ENCODE measurements at regions not wholly inside any gene's neighbourhood (a gene's known extent, or its start where the extent isn't known, plus 50 kb on each side); places are given as distances from the start of the nearest gene placed in this dataset.

DNA sequence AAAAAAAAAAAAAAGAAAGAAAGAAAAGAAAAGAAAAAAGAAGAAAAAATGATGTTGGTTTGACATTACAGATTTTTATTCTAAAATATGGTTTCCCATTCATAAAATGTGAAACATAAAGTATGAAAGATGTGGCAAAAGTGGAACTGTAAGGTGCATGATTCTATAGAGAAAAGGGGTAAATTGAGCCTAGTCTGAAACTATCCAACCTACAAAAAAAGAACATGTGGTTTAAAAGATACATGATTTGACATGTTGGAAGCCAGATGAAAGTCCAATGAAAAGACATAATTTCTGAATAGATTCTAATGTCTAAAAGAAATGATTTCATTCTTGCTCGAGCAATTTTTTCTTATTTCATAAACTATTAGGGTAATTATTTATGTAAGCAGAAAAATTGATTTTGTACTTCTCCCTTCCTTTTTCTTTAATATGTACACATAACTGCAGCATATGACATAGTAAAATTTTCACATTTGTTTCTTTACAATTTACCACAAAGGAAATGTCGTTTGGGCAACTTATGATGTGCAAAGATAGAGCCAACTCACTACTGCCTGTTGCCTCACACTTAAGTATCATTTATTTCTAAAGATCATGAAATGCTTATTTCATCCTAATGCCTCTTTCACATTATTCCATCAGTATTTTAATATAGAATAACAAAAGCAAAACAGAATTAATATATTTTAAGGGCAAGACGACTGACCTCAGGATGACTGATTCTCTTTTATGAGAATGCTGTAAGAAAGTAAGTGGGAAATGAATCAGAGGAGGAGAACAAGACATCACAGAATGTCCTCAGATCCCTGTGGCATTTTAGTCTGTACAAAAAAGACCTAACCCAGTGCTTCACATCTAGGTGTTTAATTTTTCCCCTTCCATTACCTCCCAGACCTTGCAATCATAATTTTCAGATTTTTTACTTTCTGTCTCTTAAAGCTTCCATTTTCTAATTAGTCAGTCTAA is 165.8 kb upstream of the HMCN1 start:
- no peak overlapping the region for H3K4me2 ChIP-seq (ENCODE audit: low read length)
- no peaks in the 10 kb centered on the region for H4K20me1 ChIP-seq (ENCODE audit: control insufficient read depth, insufficient read depth, low read depth, low read length)
- peaks cover 14% of the 10 kb centered on the region for H3K4me1 ChIP-seq (ENCODE audit: control insufficient read depth, low read length)
- no peak for TF ChIP-seq EZH2phosphoT487 (IDR thresholded peaks at IDR 0.05; ENCODE audit: borderline replicate concordance, low read length)
- no peak for TF ChIP-seq CTCF (IDR thresholded peaks at IDR 0.05; ENCODE audit: low read depth, low read length, poor library complexity, severe bottlenecking)
- no peaks in the 10 kb centered on the region for H3K27me3 ChIP-seq (ENCODE audit: control insufficient read depth, low read length)
- no peaks in the 10 kb centered on the region for H3K9me3 ChIP-seq (ENCODE audit: control insufficient read depth, insufficient read depth, low read length)
- H3K4me3 ChIP-seq (ENCODE audit: low read length) = no peak overlapping the region
- H3K27ac ChIP-seq (ENCODE audit: low read depth, low read length) = no peak overlapping the region
- no peaks in the 10 kb centered on the region for H3F3A ChIP-seq (ENCODE audit: control insufficient read depth, insufficient read depth)
- H3K36me3 ChIP-seq (ENCODE audit: control insufficient read depth, low read length) = no peaks in the 10 kb centered on the region
- no peaks in the 10 kb centered on the region for H3K79me2 ChIP-seq (ENCODE audit: control insufficient read depth, low read length)
- H3K9me2 ChIP-seq (replicated peaks; ENCODE audit: control insufficient read depth, low read length) = no peaks in the 10 kb centered on the region

GRCh38 chr1:185567440-185567839 is 166.8 kb upstream of the HMCN1 start:
- Histone ChIP-seq H3K79me2 (ENCODE audit: control insufficient read depth, low read length) (no peaks in the 10 kb centered on the region), H3K4me1 (ENCODE audit: control insufficient read depth, low read length) (peaks cover 14% of the 10 kb centered on the region), H3K4me3 (ENCODE audit: low read length) (peak overlapping the region; percentile 28), H3K9me3 (ENCODE audit: control insufficient read depth, insufficient read depth, low read length) (no peaks in the 10 kb centered on the region), H4K20me1 (ENCODE audit: control insufficient read depth, insufficient read depth, low read depth, low read length) (no peaks in the 10 kb centered on the region), H3F3A (ENCODE audit: control insufficient read depth, insufficient read depth) (no peaks in the 10 kb centered on the region), H3K27me3 (ENCODE audit: control insufficient read depth, low read length) (no peaks in the 10 kb centered on the region), H3K4me2 (ENCODE audit: low read length) (peak overlapping the region; percentile 45), H3K9me2 (replicated peaks; ENCODE audit: control insufficient read depth, low read length) (no peaks in the 10 kb centered on the region), H3K36me3 (ENCODE audit: control insufficient read depth, low read length) (no peaks in the 10 kb centered on the region), H3K27ac (ENCODE audit: low read depth, low read length) (no peak overlapping the region)
- TF ChIP-seq EZH2phosphoT487 (IDR thresholded peaks at IDR 0.05; ENCODE audit: borderline replicate concordance, low read length) = no peak
- no peak for TF ChIP-seq CTCF (IDR thresholded peaks at IDR 0.05; ENCODE audit: low read depth, low read length, poor library complexity, severe bottlenecking)

DNA sequence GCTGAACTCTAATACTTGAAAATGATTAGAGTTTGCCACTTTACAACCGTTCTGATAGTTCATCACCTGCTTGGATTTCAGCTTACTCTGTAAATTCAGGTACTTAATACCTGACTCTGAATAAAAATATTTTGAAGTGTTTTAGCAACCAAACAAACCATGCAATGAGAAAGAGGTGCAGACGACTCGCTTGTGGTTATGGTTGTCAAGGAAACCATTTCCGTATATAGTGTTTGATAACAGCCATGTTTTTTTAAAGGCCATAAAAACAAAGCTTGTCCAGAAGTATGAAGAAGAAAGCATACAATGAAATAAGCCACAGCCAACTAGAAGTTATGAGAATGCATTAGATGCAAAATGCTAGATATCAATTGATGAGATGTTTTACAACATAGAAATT is 167.2 kb upstream of the HMCN1 start:
- peaks cover 14% of the 10 kb centered on the region for H3K4me1 ChIP-seq (ENCODE audit: control insufficient read depth, low read length)
- H3K27ac ChIP-seq (ENCODE audit: low read depth, low read length) = no peak overlapping the region
- H3K27me3 ChIP-seq (ENCODE audit: control insufficient read depth, low read length) = no peaks in the 10 kb centered on the region
- no peaks in the 10 kb centered on the region for H3K9me3 ChIP-seq (ENCODE audit: control insufficient read depth, insufficient read depth, low read length)
- H3K79me2 ChIP-seq (ENCODE audit: control insufficient read depth, low read length) = no peaks in the 10 kb centered on the region
- TF ChIP-seq EZH2phosphoT487 (IDR thresholded peaks at IDR 0.05; ENCODE audit: borderline replicate concordance, low read length) (no peak), CTCF (IDR thresholded peaks at IDR 0.05; ENCODE audit: low read depth, low read length, poor library complexity, severe bottlenecking) (no peak)
- H3K36me3 ChIP-seq (ENCODE audit: control insufficient read depth, low read length) = no peaks in the 10 kb centered on the region
- H3K4me2 ChIP-seq (ENCODE audit: low read length) = peak overlapping the region; percentile 45
- peak overlapping the region; percentile 28 for H3K4me3 ChIP-seq (ENCODE audit: low read length)
- no peaks in the 10 kb centered on the region for H4K20me1 ChIP-seq (ENCODE audit: control insufficient read depth, insufficient read depth, low read depth, low read length)
- no peaks in the 10 kb centered on the region for H3K9me2 ChIP-seq (replicated peaks; ENCODE audit: control insufficient read depth, low read length)
- H3F3A ChIP-seq (ENCODE audit: control insufficient read depth, insufficient read depth) = no peaks in the 10 kb centered on the region
